ENCODE measurements at regions not wholly inside any gene's neighbourhood (a gene's known extent, or its start where the extent isn't known, plus 50 kb on each side); places are given as distances from the start of the nearest gene placed in this dataset.

DNA sequence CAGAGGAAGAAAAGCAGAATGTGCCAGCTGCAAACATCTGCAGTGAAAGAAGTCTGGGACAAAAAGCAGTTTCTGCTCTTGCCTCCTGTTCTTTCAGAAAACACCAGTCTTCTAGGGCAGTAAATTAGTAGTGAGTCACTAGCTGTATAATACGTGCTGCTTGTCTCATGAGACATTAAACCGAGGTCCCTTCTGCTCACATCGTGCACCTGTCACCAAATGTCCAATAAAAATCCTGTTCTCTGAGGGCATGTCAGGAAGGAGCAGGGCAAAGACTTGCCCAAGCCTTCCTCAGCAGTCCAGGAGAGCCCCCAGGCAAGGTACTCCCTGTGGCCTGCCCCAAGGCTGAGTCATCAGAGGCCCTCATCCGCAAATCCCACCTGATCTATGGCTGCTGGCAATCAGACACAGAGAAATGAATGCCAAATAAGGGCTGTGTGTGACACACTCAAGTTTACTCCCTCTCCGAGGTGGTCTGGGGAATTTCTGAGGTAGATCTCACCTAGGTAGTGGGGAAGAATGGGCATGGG lies 255.3 kb upstream of the SMARCA2 start:
- ATAC-seq: no peak
- peaks cover 0 to 30% (median 5%) of the 10 kb centered on the region in 9 donors for H3K9me3 Mint-ChIP-seq
- H3K36me3 Mint-ChIP-seq: peaks cover 0 to 5% (median 5%) of the 10 kb centered on the region in 3 donors
- peaks cover 4 to 13% (median 7%) of the 10 kb centered on the region in 5 donors for H3K27me3 Mint-ChIP-seq
- H3K4me1 Mint-ChIP-seq: no peaks in the 10 kb centered on the region
- POLR2A ChIA-PET: no interaction called here
- DNase-seq: no peak
- no peak overlapping the region for H3K27ac Mint-ChIP-seq
- no peak overlapping the region for H3K4me3 Mint-ChIP-seq

GRCh38 chr9:1761807-1762206 lies 253.3 kb upstream of the SMARCA2 start:
- H3K4me3 Mint-ChIP-seq: no peak overlapping the region
- H3K4me1 Mint-ChIP-seq: no peaks in the 10 kb centered on the region
- no peak for ATAC-seq
- H3K9me3 Mint-ChIP-seq: peaks cover 0 to 19% (median 0%) of the 10 kb centered on the region in 9 donors
- peaks cover 0 to 16% (median 7%) of the 10 kb centered on the region in 5 donors for H3K27me3 Mint-ChIP-seq
- H3K27ac Mint-ChIP-seq: no peak overlapping the region
- POLR2A ChIA-PET: no interaction called here
- no peak for DNase-seq
- peaks cover 0 to 5% (median 5%) of the 10 kb centered on the region in 3 donors for H3K36me3 Mint-ChIP-seq

DNA sequence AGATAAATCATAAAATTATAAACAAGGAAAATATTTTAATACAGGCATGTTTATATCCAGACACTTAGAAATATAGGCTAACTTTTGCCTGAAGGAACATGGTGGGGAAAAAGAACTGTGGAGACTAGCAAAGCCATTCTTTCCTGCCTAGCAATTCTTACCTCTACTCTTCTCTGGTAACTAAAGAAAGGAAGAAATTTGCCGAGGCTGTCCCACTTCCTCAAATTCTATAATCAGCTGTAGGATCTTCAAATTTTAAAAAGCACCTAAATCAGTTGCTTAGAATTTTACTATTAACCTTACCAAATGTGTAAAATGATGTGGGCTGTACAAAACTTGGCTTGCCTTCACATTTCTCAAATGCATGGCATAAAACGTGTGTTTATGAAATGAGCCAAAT lies 249.1 kb upstream of the SMARCA2 start:
- Mint-ChIP-seq H3K4me1 (peaks cover 0 to 6% (median 0%) of the 10 kb centered on the region in 4 donors), H3K27me3 (peaks cover 8 to 17% (median 15%) of the 10 kb centered on the region in 5 donors), H3K4me3 (no peak overlapping the region), H3K9me3 (peaks cover 0 to 8% (median 0%) of the 10 kb centered on the region in 9 donors), H3K27ac (no peak overlapping the region), H3K36me3 (peaks cover 0 to 6% (median 4%) of the 10 kb centered on the region in 3 donors)
- ATAC-seq (no peak), DNase-seq (no peak)
- POLR2A ChIA-PET: no interaction called here

DNA sequence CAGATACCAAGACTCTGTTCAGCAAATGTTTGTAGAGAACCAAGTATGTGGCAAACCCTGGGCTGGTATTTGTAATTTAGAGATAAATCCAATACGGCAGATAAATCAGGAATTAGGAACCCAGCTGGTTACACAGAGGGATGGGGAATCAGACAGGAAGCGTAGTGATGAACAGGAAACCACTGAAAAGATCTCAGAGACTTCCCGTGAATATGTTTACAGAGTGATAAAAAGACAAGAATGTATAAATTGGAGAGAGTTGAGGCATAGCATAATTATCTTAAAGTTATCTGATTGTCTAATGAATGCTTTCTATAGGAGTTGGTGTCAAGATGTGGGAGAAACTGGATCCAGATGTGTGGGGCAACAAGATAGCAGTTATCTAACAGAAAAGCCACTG lies 246.6 kb upstream of the SMARCA2 start:
- ATAC-seq (no peak), DNase-seq (no peak)
- no peak overlapping the region for H3K4me3 Mint-ChIP-seq
- peaks cover 0 to 9% (median 4%) of the 10 kb centered on the region in 3 donors for H3K36me3 Mint-ChIP-seq
- H3K27ac Mint-ChIP-seq: no peak overlapping the region
- peaks cover 2 to 26% (median 14%) of the 10 kb centered on the region in 5 donors for H3K27me3 Mint-ChIP-seq
- POLR2A ChIA-PET: no interaction called here
- peaks cover 0 to 6% (median 0%) of the 10 kb centered on the region in 4 donors for H3K4me1 Mint-ChIP-seq
- peaks cover 0 to 19% (median 0%) of the 10 kb centered on the region in 9 donors for H3K9me3 Mint-ChIP-seq

- H3K9me3 Mint-ChIP-seq: peaks cover 0 to 19% (median 0%) of the 10 kb centered on the region in 9 donors
- DNase-seq (no peak), ATAC-seq (no peak)
- peaks cover 0 to 9% (median 4%) of the 10 kb centered on the region in 3 donors for H3K36me3 Mint-ChIP-seq
- H3K27me3 Mint-ChIP-seq: peaks cover 2 to 34% (median 9%) of the 10 kb centered on the region in 5 donors
- H3K4me1 Mint-ChIP-seq: peaks cover 0 to 6% (median 0%) of the 10 kb centered on the region in 4 donors
- POLR2A ChIA-PET: no interaction called here
- H3K27ac Mint-ChIP-seq: no peak overlapping the region
- H3K4me3 Mint-ChIP-seq: no peak overlapping the region
Measured at GRCh38 chr9:1771094-1771789, 243.9 kb upstream of the SMARCA2 start.

- Mint-ChIP-seq H3K27ac (no peak overlapping the region), H3K4me3 (no peak overlapping the region), H3K4me1 (no peaks in the 10 kb centered on the region), H3K27me3 (peaks cover 0 to 17% (median 2%) of the 10 kb centered on the region in 5 donors), H3K36me3 (peaks cover 0 to 9% (median 4%) of the 10 kb centered on the region in 3 donors), H3K9me3 (peaks cover 0 to 19% (median 0%) of the 10 kb centered on the region in 9 donors)
- ATAC-seq (no peak), DNase-seq (no peak)
- POLR2A ChIA-PET: no interaction called here
Measured at GRCh38 chr9:1775230-1775629, 239.9 kb upstream of the SMARCA2 start.

- H3K4me3 Mint-ChIP-seq: no peak overlapping the region
- no peak for DNase-seq
- H3K27me3 Mint-ChIP-seq: peaks cover 0 to 17% (median 4%) of the 10 kb centered on the region in 5 donors
- no peak for ATAC-seq
- POLR2A ChIA-PET: no interaction called here
- no peaks in the 10 kb centered on the region for H3K36me3 Mint-ChIP-seq
- peaks cover 0 to 6% (median 0%) of the 10 kb centered on the region in 9 donors for H3K9me3 Mint-ChIP-seq
- H3K4me1 Mint-ChIP-seq: no peaks in the 10 kb centered on the region
- H3K27ac Mint-ChIP-seq: no peak overlapping the region
Measured at GRCh38 chr9:1776668-1777067, 238.5 kb upstream of the SMARCA2 start.

- peaks cover 0 to 2% (median 0%) of the 10 kb centered on the region in 3 donors for H3K36me3 Mint-ChIP-seq
- POLR2A ChIA-PET: no interaction called here
- H3K4me1 Mint-ChIP-seq: no peaks in the 10 kb centered on the region
- DNase-seq: no peak
- no peaks in the 10 kb centered on the region for H3K9me3 Mint-ChIP-seq
- no peak overlapping the region for H3K27ac Mint-ChIP-seq
- no peak for ATAC-seq
- H3K27me3 Mint-ChIP-seq: peaks cover 3 to 27% (median 13%) of the 10 kb centered on the region in 5 donors
- H3K4me3 Mint-ChIP-seq: no peak overlapping the region
Measured at GRCh38 chr9:1791191-1791590, 224.0 kb upstream of the SMARCA2 start.

DNA sequence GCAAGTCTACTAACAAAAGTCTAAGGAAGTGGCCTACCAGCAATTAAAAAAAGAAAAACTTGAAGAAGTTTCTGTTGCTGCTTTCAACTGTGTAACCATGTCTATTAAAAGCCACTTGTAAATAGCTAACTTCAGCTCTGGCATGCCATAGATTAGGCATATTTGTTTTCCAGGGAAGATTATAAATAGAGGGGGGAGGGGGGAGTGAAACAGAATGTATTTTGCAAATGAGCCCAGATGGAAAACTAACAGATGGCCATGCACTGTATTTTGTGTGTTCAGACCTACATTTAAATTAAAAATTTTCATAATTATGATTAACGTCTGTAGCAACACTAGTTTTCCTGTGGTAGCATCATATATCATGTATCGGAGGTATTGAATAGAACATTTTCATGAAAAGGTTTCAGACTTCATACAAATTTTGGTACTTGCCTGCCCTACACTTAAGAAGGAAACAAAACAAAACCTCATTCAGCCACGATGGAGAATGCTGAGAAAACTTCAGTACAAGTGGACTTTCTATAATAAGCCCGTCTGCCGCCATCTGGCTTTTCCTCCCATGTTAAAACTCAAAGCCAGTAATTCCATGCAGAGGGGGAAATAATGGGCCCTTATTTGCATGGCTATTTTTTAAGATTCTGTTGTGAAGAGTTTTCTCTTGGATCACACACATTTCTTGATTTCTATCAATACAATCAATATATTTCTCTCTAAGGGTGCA lies 220.4 kb upstream of the SMARCA2 start:
- no peaks in the 10 kb centered on the region for H3K4me1 Mint-ChIP-seq
- no peak overlapping the region for H3K4me3 Mint-ChIP-seq
- no peak for ATAC-seq
- no peaks in the 10 kb centered on the region for H3K9me3 Mint-ChIP-seq
- POLR2A ChIA-PET: no interaction called here
- H3K27me3 Mint-ChIP-seq: peaks cover 2 to 14% (median 6%) of the 10 kb centered on the region in 5 donors
- H3K27ac Mint-ChIP-seq: no peak overlapping the region
- DNase-seq: no peak
- peaks cover 0 to 2% (median 0%) of the 10 kb centered on the region in 3 donors for H3K36me3 Mint-ChIP-seq

DNA sequence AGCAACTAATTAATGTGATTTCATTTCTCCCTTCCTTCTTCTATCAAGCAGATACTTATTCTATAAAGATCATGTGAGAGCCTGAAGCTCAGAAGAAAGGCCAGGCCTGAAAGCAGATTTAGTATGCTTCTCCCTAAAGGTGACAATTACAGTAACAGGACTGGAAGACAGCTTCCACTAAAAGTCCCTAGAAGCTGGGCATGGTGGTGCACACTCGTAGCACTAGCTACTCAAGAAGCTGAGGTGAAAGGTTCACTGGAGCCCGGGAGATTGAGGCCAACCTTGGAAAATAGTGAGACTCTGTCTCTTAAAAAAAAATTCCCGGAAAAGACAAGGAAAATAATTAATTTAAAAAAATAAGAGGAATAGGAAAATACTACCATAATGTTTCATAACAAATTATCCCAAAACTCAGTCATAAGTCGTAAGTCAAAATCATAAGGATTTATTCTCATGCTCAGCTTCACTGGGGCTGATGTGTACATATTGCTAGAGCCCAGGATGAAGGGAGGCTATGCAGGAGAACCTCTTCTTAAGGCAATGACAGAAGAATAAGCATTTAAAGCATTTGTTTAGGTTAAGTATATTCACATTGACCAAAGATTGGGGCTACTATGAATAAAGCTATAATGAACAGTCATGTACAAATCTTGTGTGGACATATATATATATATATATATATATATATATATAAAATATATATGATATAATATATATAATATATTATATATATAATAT lies 210.8 kb upstream of the SMARCA2 start:
- Mint-ChIP-seq H3K27ac (no peak overlapping the region), H3K4me1 (peaks cover 0 to 4% (median 0%) of the 10 kb centered on the region in 4 donors), H3K27me3 (peaks cover 0 to 1% (median 0%) of the 10 kb centered on the region in 5 donors), H3K9me3 (peaks cover 2 to 12% (median 3%) of the 10 kb centered on the region in 9 donors), H3K4me3 (no peak overlapping the region), H3K36me3 (peaks cover 0 to 4% (median 0%) of the 10 kb centered on the region in 3 donors)
- no peak for ATAC-seq
- DNase-seq: peak in 1 of 10 donors; percentile 1
- POLR2A ChIA-PET: no interaction called here

DNA sequence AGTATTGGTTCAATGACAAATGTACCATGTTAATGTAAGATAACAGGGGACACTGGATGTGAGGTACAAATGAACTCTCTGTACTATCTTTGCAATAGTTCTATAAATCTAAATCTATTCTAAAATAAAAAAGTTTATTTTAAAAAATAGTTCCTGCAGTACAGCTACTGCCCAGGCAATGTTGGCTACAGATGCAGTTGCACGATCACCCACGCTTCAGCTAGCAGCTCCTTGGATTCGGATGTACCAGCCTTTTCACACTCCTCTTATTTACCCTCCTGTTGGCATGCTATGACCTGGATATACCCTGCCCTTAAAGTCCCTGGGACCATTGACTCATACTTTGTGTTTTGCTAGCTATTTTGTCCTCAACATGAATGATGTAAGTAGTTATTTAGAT lies 185.4 kb upstream of the SMARCA2 start:
- peaks cover 9 to 18% (median 12%) of the 10 kb centered on the region in 5 donors for H3K27me3 Mint-ChIP-seq
- no peaks in the 10 kb centered on the region for H3K9me3 Mint-ChIP-seq
- peaks cover 0 to 3% (median 0%) of the 10 kb centered on the region in 4 donors for H3K4me1 Mint-ChIP-seq
- POLR2A ChIA-PET: no interaction called here
- DNase-seq: no peak
- H3K4me3 Mint-ChIP-seq: no peak overlapping the region
- no peaks in the 10 kb centered on the region for H3K36me3 Mint-ChIP-seq
- H3K27ac Mint-ChIP-seq: no peak overlapping the region
- ATAC-seq: no peak

- ATAC-seq: no peak
- Mint-ChIP-seq H3K36me3 (no peaks in the 10 kb centered on the region), H3K27me3 (peaks cover 0 to 4% (median 0%) of the 10 kb centered on the region in 5 donors), H3K4me3 (no peak overlapping the region), H3K4me1 (peaks cover 0 to 3% (median 0%) of the 10 kb centered on the region in 4 donors), H3K27ac (no peak overlapping the region), H3K9me3 (no peaks in the 10 kb centered on the region)
- POLR2A ChIA-PET: no interaction called here
- no peak for DNase-seq
Measured at GRCh38 chr9:1832960-1833359, 182.2 kb upstream of the SMARCA2 start.

Data from naive thymus-derived CD8-positive, alpha-beta T cell (primary cell).